ENCODE measurements at regions not wholly inside any gene's neighbourhood (a gene's known extent, or its start where the extent isn't known, plus 50 kb on each side); places are given as distances from the start of the nearest gene placed in this dataset.

DNA sequence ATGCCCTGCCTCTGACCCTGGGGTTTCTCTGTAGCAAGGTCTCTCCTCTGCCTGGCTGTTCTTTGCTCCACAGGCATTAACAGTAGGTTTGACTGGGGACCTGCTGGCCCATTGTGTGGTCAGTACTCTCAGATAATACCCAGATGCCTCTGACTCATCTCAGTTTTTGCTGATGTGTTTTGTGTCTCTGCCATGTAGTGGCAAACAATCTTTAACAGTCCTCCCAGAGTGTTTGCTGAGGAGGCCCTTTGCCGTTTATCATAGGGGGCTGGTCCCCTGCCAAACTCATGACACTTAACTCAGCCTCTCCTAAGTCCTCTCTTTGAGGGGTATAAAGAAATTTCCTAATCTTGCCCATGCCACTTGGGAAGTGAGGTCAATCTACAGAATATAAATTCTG lies 793.7 kb upstream of the FANCL start:
- no peak for DNase-seq (ENCODE audit: low spot score)
- in situ Hi-C loops (cut with HindIII; ENCODE audit: low sequenced_read_pairs) = no loop called here

DNA sequence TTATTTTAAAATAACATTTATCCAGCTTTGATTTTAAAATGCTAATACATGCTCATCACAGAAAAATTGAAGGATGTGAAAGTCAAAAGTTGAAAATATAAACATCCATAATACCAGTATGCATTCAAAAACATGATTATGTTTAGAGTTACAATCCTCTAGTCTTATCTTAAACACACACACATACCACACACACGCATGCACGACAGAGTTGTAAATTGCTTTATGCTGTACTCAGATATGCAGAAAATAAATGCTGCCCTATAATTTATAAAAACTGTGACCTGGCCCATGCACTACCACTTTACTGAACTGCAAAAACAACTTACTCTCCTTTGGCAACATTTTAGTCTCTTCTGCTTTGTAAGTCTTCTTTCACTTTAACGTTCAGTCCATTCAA lies 793.0 kb upstream of the FANCL start:
- in situ Hi-C loops (cut with HindIII; ENCODE audit: low sequenced_read_pairs) = no loop called here

GRCh38 chr2:59033661-59034060 lies 792.5 kb upstream of the FANCL start:
- DNase-seq (ENCODE audit: low spot score) = no peak
- in situ Hi-C loops (cut with HindIII; ENCODE audit: low sequenced_read_pairs) = no loop called here

More for the DNA sequence above, 793.0 kb upstream of the FANCL start:
- DNase-seq (ENCODE audit: low spot score) = no peak

DNA sequence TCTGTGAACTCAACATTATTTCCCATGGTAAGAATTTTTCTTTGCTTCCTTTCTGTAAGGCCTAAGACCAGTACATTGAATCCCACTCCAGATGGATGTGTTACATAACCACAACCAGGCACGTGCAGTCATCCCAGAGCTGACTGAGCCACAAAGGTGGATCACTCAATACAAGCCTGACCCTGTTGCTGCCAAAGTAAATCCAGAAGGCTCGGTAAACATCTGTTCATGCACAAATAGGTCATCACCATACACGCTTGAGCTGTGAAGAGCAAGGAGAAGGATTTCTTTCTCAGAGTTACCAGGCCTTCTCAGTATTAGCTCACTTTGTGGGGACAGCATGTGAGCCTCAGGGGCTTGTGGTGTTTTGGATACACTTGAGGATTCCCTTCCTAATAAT lies 791.4 kb upstream of the FANCL start:
- in situ Hi-C loops (cut with HindIII; ENCODE audit: low sequenced_read_pairs) = no loop called here
- DNase-seq (ENCODE audit: low spot score) = no peak

- DNase-seq (ENCODE audit: low spot score) = no peak
- in situ Hi-C loops (cut with HindIII; ENCODE audit: low sequenced_read_pairs) = no loop called here
These were observed 787.9 kb upstream of the FANCL start for GRCh38 chr2:59029058-59029457.

- no peak for DNase-seq (ENCODE audit: low spot score)
- in situ Hi-C loops (cut with HindIII; ENCODE audit: low sequenced_read_pairs) = no loop called here
These were observed 786.2 kb upstream of the FANCL start for GRCh38 chr2:59027320-59027719.

DNA sequence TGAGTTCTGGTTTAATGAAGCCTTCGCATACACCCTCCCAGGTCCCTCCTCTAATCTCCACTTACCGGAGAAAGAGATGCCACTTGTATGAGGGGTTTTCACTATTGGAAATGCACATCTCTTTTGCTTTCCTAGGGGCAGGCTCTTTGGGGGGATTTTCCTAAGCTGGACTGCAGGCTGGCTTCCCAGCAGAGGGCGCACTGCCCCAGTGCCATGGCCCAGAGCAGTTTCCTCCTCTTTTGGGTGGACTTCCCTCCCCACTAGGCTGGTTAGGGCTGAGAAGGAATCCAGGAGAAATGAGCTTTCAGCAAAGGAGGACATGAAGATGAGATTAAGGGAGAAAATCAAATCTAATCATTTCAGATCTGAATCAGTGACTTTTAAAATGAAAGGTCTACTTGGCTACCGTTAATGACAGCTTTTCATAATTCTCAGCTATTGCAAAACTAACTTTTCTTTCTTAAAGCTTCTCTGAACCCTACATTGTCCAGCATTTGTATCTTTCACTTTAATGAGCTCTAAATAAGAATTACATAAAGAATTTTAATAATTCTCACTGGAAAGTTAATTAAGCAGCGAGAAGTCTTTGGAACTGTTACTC lies 784.1 kb upstream of the FANCL start:
- DNase-seq (ENCODE audit: low spot score) = peak; percentile 5
- in situ Hi-C loops (cut with HindIII; ENCODE audit: low sequenced_read_pairs) = no loop called here

DNA sequence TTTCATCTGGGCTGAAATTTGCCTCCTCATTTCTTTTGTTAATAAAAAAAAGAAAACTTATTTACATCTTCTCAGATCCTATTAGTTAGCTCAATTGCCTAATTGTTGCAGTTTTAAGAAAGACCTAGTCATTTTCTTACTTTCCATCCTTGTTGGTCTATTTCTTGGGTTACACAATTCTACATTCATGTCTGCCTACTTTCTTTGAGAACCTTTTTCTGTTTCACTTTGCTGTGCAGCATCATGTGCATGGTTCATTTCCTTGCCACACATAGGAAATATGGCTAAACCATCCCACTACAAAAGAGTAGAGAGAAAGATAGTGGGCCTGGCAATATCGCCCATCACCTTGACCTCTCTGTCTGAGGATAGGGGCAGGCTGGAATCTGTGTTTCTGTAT lies 780.7 kb upstream of the FANCL start:
- in situ Hi-C loops (cut with HindIII; ENCODE audit: low sequenced_read_pairs) = no loop called here
- DNase-seq (ENCODE audit: low spot score) = no peak

DNA sequence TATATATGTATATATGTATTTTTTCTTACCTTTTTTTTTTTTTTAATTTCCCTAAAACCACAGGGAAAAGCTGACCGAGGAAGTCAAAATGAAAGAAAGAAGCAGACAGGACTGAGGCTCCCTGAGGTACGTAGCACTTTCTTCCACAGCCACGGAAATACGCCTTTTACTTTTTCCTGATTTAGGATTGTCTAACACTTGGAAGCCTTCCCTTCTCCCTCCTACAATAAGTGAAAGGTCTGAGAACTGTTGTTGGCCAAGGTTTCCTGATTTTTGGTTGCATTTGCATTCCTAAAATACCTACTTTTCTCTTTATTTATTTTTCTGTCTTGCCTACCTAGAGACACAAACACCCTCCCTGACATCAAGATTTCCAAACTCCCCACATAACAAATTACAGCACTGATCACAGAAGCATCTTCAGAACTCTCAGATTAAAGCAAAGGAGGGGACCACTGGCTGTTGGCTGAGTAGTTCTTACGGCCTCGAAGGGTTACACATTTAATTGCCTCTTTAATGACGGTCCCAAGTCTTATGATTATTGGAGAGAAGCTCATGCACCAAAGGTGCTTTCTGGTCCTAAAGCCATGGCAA lies 778.5 kb upstream of the FANCL start:
- in situ Hi-C loops (cut with HindIII; ENCODE audit: low sequenced_read_pairs) = no loop called here
- DNase-seq (ENCODE audit: low spot score) = no peak

DNA sequence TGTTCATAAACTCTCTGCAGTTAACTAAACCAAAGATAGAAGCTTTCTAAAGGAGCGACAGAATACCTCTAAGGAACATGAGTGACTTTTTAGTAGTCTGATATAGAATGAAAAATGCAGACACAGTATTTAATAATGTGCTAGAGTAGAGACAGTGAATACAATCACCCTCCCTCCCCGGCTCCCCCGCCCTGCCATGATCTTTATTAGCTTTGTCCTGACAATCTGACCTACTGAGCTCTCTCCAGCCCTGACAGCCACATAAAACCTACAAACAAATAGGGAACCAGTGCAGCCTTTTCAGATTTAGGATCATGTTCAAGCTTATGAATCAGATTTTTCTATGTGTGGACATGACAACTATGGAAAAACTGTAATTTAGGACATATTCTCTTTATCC lies 777.6 kb upstream of the FANCL start:
- in situ Hi-C loops (cut with HindIII; ENCODE audit: low sequenced_read_pairs) = no loop called here
- DNase-seq (ENCODE audit: low spot score) = no peak

GRCh38 chr2:59015027-59015426 lies 773.9 kb upstream of the FANCL start:
- DNase-seq (ENCODE audit: low spot score) = no peak
- in situ Hi-C loops (cut with HindIII; ENCODE audit: low sequenced_read_pairs) = no loop called here

DNA sequence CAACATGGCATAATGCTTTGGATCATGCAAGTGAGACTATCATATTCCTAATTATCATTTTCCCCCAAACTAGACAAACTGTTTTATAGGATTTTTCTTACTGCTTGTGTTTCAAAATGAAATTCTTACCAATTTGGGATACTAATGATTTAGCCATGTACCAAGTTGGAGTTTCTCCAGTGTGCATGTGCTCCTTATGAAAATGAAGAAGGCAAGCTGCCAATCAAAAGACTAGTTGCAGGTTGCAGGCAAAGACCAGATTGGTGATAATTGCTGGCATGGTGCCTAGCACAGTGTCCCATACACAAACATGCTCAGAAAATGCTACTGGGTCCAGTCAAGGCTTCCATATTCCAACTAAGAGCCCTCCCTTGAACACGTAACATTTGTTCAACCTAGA lies 771.8 kb upstream of the FANCL start:
- DNase-seq (ENCODE audit: low spot score) = no peak
- in situ Hi-C loops (cut with HindIII; ENCODE audit: low sequenced_read_pairs) = no loop called here

DNA sequence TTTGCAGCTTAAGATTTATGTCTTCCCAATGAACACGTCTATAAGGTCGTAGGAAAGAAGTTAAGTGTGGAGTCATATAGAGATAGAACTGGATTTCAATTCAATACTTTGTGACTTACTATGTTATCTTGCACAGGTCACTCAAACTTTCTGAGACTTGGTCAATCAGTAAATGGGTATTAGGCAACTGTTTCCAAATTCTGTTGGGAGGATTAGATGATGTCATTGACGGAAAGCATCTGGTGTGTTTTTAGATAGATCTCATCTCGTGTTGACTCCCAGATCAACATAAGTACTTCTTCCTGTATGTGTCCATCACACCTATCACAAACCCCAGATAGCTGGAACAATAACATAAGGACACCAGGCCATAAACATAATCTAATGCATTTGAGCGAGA lies 771.1 kb upstream of the FANCL start:
- DNase-seq (ENCODE audit: low spot score) = no peak
- in situ Hi-C loops (cut with HindIII; ENCODE audit: low sequenced_read_pairs) = no loop called here

- no peak for DNase-seq (ENCODE audit: low spot score)
- in situ Hi-C loops (cut with HindIII; ENCODE audit: low sequenced_read_pairs) = no loop called here
These were observed 767.8 kb upstream of the FANCL start for GRCh38 chr2:59008950-59009349.

DNA sequence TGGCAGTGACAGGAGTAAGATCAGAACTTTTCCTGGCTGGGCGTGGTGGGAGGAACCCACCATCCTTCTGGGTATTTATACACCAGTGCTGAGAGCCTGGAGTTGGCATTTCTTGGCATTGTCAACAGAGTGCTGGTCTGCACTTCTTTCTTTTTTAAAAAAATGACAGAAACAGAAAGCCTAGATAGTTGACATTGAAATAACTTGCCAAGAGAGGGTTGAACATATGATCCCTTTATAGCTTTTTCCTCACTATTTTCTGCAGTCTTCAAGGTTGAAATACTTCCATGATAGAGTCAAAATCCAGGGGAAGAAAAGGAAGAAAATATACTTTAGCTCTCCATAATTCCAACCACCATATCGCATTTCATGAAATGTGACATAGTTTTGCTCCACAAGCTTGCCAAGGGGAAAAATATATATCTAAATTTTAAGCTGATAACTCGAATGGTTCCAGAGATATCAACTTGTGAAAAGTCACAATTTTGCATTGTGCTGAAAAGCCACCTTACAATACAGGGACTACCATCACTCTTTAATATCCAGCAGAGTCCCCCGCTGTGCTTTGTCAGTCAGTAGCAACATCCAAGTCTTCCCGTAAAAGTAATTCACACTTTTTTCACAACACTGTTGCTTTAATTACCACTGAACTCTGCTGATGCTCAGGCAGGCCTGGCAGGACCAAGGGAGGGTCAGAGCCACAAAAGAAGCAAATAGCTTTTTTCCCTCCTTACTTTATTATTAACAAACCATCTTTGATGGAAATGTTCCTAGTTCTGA lies 764.9 kb upstream of the FANCL start:
- in situ Hi-C loops (cut with HindIII; ENCODE audit: low sequenced_read_pairs) = no loop called here
- no peak for DNase-seq (ENCODE audit: low spot score)

DNA sequence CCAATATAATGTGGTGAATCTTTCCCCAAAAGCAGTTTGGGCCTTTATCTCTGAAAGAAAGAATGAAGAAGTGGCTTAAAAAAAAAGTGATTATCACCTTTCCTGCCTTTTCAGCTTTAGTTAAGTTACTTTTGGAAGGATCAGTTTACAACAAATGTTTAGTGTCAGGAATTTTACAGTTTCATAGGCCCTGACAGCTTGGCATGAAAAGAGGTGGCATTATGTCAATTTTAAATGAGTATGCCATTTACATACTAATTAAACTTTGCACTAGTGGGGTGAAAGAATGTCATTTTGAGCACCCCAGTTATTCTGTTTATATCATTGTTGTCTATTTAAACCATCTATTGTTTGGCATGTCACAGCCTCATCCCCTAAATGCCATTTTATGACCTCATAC lies 763.5 kb upstream of the FANCL start:
- no peak for DNase-seq (ENCODE audit: low spot score)
- in situ Hi-C loops (cut with HindIII; ENCODE audit: low sequenced_read_pairs) = no loop called here

GRCh38 chr2:59000796-59001195 lies 759.7 kb upstream of the FANCL start:
- in situ Hi-C loops (cut with HindIII; ENCODE audit: low sequenced_read_pairs) = no loop called here
- no peak for DNase-seq (ENCODE audit: low spot score)

GRCh38 chr2:58992062-58992706 lies 751.1 kb upstream of the FANCL start:
- in situ Hi-C loops (cut with HindIII; ENCODE audit: low sequenced_read_pairs) = no loop called here
- DNase-seq (ENCODE audit: low spot score) = no peak

DNA sequence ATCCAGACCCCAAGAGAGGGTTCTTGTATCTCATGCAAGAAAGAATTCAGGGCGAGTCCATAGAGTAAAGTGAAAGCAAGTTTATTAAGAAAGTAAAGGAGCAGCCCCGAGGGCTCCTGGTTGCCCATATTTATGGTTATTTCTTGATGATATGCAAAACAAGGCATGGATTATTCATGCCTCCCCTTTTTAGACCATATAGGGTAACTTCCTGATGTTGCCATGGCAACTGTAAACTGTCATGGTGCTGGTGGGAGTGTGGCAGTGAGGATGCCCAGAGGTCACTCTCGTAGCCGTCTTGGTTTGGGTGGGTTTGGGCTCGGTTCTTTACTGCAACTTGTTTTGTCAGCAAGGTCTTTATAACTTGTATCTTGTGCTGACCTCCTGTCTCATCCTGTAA lies 750.2 kb upstream of the FANCL start:
- no peak for DNase-seq (ENCODE audit: low spot score)
- in situ Hi-C loops (cut with HindIII; ENCODE audit: low sequenced_read_pairs) = no loop called here

- in situ Hi-C loops (cut with HindIII; ENCODE audit: low sequenced_read_pairs) = no loop called here
- no peak for DNase-seq (ENCODE audit: low spot score)
These were observed 744.4 kb upstream of the FANCL start for GRCh38 chr2:58985541-58985940.
